HG02678 (cell line): ENCODE measurements at regions not wholly inside any gene's neighbourhood (a gene's known extent, or its start where the extent isn't known, plus 50 kb on each side); places are given as distances from the start of the nearest gene placed in this dataset.
"Not testable (repeated sequence)": the region's sequence is repeated elsewhere in the genome, so short reads cannot be mapped to it uniquely, and the experiment has no call there.

Source experiments
- ATAC-seq: cut with Tn5 transposase; IDR thresholded peaks from one replicate; pipeline ENCODE4 v1.9.1; 2021; ENCODE audit warnings: mild to moderate bottlenecking, moderate library complexity; ENCODE audit not compliant: unreplicated experiment

DNA sequence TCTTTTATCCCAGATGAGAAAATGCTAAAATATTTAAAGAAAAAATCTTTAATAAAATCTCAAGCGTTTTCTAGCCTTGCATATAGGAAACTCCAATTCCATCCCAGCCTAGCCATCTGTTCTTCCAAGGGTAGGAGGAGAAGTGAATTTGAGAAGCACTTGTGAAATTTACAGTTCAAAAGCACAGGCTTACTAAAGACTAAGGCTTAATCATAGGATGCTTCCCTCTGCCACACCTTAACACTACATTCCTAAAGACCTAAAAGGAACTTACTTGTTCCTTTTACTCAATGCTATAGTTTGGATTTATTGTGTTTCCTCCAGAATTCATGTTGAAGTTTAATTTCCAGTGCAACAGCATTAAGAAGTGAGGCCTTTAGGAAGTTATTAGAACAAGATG is 764.8 kb upstream of the CADM2 start:
- no peak for ATAC-seq

DNA sequence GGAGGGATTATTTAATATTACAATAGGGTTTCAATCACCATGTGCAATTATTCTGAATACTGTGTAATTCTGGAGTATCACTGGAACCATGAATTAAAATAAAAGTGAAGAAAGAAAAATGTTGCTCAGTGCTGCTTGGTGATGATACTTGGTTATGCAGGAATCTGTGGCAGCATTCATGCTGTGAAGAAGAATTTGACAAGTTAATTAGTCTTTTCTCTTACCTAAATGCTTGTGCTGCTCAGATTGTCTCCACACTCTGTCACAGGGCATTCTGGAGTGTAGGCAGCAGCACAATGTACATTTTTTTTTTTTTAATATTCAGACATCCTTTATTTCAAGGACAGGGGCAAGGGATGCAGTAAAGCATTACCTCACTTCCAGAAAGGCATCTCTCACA is 749.3 kb upstream of the CADM2 start:
- no peak for ATAC-seq

DNA sequence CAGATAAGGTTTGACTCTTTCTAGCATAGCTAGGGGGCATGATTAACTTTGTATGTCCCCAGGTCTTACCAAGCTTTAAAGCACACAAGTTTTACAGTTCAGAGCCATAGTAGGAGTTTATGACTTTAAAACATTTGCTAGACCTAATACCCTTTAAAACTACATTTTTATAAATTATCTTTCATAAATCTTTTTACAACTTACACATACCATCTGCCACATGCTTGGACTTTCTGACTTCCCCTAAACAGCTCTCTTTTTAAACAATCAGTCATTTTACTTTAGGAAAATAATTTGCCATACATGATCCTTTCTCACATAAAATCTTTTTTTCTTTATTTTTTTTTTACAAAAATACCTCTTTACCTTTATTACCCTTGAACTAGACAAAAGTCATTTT is 735.3 kb upstream of the CADM2 start:
- no peak for ATAC-seq

DNA sequence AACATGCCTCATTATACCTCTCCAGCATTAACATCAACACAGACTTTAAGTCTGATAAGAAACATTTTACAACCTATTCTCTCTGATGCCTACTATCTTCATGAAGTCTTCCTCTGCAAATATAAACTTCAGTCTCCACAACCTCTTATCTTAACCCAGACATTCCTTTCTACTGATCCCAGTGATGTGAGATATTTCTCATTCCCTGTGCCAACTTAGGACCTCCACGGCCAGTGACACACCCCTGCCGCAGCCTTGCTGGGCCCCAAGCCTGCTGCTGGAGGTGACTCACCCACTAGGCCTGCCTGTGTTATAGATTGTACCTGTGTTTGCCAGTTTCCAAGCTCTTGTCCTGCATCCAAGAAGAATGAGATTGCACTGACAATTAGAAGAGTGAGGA is 734.5 kb upstream of the CADM2 start:
- ATAC-seq, result no peak

DNA sequence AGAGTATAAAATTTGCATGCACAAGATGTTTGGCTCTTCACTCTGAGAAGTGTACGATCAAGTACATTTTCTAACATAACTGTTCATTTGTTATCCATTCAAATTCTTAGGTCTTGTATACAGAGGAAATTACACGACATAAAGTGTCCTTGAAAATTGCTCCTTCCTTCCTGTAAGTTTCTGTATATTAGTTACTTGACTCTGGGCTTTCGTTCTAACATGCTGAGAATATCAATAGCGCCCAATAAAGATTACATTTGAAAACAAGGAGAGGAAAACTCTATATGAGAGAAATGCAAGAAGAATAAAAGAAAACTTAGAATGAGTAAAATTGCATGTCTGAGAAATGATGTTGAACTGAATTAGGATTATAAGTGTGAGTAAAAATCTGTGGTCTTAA is 722.5 kb upstream of the CADM2 start:
- no peak for ATAC-seq

DNA sequence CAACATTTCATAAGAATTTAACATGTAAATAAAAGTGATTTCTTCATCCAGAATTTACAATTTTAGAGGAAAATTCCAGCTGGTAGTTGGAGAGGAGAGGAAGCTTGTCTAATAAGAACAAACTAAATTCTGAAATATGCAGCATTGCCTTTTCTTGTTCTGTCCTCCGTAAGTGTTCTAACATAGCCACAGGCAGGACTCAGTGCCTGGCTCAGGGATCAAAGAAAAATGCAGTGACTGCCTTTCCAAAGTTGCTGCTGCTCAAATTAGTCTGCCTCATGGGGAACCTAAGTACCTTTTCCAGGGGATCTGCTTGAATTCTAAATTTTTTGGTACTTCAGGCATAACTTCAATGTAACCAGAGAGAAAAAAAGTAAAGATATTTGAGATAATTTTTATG is 713.0 kb upstream of the CADM2 start:
- no peak for ATAC-seq

DNA sequence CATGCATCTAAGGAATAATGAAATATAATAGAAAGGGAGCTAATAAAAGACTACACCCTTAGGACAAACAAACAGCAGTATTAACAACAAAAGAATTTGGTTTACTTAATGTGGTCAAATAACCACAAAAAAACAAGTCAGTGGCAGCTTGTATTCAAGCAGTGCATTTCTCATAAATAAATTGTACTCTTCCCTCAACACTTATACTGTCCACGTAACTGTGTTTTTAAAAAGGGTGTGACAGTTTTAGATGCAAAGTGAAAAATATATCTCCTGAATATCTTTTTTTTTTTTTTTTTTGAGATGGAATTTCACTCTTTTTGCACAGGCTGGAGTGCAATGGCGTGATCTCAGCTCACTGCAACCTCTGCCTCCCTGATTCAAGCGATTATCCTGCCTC is 698.2 kb upstream of the CADM2 start:
- no peak for ATAC-seq

DNA sequence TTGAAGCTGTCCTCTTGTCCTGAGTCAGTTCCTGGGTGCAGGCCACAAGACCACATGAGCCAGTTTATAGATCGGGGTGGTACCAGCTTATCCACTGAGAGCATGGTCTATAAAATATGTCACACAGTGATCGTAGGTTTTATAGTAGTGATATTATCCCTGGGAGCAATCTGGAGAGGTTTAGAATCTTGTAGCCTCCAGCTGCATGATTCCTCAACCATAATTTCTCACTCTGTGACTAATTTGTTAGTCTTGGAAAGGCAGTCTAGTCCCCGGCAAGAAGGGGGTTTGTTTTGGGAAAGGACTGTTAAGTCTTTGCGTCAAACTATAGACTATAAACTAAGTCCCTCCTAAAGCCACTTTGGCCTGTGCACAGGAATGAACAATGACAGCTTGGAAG is 693.0 kb upstream of the CADM2 start:
- ATAC-seq, result no peak

DNA sequence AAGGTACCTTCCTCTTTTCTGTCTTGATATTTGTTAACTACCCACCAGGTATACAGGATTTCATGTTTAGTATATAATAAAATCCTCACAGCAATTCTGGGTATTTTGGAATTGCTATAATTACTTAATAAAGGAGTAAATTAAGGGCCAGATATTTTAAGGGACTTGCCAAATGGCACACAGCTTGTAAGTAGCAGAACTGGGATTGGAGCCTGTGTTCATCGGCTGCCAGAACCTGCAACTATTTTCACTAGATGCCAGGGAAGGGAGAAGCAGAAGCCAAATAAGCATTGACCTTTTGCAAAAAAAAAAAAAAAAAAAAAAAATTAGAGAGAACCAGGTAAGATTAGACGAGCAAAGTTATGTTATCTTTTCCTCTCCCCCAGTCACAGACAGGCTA is 683.3 kb upstream of the CADM2 start:
- no peak for ATAC-seq

DNA sequence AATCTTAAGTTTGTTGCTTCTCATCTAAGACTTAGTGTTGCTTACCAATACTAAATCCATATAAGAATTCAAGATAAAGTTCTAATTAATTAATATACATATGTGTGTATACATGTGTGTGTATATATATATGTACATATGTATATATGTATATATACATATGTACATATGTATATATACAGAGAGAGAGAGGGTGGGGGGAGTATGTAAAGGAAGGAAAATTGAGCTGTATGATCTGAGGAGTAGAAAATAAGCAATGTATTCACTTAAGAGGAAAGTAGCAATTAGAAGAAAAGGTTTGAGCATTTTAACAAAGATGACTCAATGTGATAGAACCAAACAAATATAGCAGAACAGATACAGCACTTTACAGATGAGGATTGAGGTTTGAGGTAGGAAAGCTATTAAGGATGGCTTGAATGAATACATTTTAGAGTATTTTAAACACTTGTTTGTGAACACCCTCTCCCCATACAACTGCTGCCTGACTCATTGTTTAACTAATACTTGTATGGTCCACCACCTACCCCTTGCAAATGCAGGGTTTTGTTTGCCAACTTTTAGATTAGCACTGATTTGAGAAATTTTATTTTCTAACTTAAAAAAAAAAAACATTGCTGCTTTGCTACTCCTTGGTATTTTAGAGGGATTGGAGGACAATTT is 681.1 kb upstream of the CADM2 start:
- ATAC-seq, result no peak

DNA sequence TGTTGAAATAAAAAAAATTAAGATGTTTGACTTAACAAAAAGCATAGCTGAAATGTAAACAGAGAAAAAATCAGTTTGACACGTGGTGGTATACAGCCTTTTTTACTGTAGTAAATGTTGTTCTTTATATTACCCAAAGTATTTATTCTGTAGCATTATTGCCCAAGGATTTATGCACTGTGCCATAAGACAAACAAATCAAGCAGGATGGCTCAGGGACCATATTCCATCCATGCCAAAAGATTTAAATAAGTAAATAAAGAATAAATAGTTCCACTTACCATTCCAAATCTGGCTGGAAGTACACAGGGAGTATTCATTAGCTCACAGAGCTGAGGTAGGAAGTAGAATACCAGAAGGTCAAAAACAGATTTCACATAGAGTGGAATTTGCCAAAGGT is 666.7 kb upstream of the CADM2 start:
- ATAC-seq, result no peak

DNA sequence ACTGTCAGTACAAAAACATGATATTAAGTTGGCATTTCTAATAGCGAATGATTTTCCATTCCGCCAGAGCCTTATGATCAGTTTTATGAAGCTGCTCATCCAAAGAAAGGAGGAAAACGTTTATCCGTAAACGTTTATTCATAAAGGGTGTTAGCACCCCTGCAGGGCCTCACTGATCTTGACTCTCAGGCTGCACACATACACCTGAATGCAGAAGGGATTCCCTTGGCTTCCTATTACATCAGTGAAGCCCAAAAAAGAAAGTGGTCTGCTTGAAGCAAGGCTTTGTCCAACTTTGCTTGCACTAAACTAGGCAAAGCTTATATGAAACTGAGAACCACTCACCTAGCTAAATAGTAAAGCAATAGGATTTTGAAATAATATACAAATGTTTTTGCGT is 659.5 kb upstream of the CADM2 start:
- no peak for ATAC-seq

DNA sequence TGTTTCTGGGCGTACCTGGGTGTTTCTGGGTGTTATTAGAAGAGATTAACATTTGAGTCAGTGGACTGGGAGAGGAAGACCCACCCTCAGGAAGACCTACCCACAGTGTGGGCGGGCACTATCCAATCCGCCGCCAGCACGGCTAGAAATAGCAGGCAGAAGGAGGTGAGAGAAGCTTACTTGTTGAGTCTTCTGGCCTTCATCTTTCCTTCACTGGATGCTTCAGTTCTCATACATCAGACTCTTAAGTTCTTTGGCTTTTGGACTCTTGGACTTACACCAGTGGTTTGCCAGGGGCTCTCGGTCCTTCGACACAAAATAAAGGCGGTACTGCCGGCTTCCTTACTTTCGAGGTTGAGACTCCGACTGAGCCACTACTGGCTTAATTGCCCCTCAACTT is 654.6 kb upstream of the CADM2 start:
- no peak for ATAC-seq

DNA sequence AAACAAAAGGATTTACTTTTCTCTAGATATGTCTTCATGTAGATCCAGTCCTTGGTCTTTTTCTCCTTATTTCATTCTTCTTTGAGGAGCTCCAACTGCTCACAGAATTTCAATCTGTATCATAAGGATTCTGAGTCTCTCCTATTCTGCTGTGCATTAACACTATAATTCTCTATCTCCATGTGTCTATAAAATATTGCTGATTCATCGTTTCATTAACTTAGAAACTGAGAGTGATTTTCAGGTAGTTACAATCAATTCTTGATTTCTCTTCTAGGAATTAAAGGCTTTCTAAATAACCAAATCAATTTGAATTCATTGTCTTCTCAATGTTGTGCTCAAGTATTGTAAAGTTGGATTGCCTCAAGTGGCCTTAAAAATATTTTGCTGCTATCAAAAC is 651.5 kb upstream of the CADM2 start:
- no peak for ATAC-seq

DNA sequence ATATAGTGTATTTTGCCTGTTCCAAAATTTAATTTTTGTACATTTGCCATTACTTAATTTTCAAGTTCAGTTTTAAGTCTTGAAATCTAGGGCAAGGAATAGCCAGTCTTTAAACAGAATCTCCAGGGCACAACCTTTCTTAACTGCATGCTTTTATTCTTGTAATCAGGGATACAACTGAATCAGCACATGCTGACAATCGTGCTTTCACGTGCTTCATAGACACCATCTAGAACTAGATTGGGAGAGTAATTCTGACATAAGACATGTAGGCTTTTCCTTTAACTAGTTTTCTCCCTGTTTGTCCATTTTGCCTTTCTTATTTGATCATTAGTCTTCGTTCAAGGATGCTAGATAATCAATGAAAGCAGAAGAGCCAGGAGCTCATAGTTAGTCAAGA is 650.4 kb upstream of the CADM2 start:
- ATAC-seq, result no peak

DNA sequence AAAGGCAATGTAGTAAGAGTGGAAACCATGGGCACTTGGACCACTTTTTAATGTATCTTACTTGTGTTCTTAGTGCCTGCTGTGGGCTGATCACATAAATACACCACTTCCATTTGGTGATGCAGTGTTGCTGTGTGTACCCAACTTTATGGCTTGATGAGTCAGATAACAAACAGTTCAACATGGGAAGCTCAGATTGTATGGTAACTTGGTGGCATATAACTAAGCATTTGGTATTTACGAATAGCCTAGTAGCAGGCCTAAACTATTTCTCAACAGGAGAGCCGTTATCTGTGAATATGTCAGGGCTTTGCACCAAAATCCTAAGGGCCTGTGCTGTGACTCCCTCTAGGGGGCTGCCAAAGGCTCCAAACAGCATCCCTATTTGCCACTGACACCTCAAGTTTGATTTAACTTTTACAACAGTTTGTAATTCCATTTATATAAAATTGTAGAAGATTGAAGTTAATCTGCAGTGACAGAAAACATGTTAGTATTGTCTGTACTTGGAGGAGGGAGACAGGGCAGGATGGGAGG is 640.4 kb upstream of the CADM2 start:
- no peak for ATAC-seq

DNA sequence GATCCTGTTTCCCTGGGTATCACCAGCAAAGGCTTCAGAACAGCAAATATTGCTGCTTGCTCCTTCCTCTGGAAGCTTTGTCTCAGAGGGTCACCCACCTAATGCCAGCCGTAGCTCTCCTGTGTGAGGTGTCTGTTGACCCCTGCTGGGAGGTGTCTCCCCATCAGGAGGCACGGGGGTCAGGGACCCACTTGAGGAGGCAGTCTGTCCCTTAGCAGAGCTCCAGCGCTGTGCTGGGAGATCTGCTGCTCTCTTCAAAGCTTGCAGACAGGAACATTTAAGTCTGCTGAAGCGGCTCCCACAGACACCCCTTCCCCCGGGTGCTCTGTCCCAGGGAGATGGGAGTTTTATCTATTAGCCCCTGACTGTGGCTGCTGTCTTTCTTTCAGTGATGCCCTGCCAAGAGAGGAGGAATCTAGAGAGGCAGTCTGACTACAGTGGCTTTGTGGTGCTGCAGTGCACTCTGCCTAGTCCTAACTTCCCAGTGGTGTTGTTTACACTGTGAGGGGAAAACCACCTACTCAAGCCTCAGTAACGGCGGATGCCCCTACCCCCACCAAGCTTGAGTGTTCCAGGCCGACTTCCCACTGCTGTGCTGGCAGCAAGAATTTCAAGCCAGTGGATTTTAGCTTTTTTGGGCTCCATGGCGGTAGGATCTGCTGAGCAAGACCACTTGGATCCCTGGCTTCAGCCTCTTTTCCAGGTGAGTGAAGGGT is 593.1 kb upstream of the CADM2 start:
- ATAC-seq, result not testable (repeated sequence)
